ENCODE measurements at regions not wholly inside any gene's neighbourhood (a gene's known extent, or its start where the extent isn't known, plus 50 kb on each side); places are given as distances from the start of the nearest gene placed in this dataset.

DNA sequence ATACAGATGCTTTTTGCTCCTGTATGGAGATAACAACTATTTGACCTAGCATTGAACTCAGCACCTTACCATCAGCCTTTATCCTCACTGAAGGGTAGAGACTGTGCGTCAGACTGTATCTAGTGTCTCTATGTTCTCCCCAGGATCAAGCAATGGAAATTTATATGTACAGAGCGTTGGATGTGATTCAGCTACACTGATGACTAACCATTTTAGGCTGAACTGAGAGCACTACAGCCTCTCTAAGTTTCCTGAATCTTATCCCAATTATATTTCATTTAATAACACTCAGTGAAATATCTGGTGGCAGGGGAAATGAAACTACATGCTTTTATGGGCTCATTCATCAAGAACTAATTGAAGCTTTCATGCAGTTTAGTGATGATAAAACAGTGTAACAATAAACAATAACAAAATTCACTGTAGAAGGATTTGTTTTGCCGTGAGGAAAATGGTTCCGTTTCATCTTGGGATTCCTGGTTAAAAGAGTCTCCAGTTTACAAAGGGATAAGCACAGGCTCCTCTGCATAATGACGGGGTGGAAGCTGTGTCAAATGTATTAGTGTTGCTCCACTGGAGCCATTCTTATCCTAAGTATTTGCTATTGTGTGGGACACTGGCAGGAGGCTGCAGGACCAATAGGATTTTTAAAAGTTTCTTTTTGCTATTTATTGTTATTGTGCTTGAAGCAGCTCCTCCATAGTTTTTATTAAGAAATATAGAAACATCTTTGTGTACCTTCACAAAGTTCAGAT is 567.6 kb upstream of the MMS22L start:
- ATAC-seq (no peak), DNase-seq (ENCODE audit: missing footprints) (no peak)
- intact Hi-C loops (cut with DNase I) = no loop called here

DNA sequence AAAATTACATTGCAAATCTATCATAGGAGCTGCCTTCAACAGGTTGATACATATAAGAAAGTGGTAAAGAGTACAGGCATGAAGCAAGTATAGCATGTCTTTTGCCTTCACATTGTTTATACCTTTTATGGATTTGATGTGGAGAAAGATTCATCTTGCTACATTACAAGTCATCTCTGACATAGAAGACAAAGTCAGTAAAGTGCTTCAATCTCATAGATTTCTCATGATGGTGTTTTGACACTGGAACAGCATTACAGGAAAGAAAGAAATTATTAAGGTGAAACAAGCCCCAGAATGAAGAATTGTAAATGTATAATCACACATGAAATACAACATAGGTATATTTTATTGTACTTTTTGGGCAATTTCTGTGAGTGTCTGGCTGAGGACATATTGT is 580.7 kb upstream of the MMS22L start:
- ATAC-seq (no peak), DNase-seq (ENCODE audit: missing footprints) (no peak)
- intact Hi-C loops (cut with DNase I) = no loop called here

GRCh38 chr6:97864366-97864765 is 581.4 kb upstream of the MMS22L start:
- no peak for ATAC-seq
- no peak for DNase-seq (ENCODE audit: missing footprints)
- intact Hi-C loops (cut with DNase I) = no loop called here

DNA sequence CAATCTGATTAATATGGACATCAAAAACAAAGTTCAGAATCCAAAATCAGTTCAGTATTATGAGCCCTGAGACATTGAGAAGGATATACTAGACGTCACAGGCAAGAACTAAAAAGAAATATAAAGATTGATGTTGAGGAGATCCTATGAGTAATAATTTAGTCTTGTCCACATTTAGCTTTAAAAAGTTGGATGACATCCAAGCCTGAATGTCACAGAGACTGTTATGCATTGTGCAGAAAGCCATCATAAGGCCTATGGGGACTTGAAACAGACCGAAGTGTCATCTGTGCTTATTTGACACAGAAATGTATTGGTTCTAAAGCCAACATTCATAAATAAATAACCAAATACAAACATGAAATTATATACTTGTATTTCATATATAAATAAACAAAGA is 581.8 kb upstream of the MMS22L start:
- intact Hi-C loops (cut with DNase I) = no loop called here
- DNase-seq (ENCODE audit: missing footprints) (no peak), ATAC-seq (no peak)

DNA sequence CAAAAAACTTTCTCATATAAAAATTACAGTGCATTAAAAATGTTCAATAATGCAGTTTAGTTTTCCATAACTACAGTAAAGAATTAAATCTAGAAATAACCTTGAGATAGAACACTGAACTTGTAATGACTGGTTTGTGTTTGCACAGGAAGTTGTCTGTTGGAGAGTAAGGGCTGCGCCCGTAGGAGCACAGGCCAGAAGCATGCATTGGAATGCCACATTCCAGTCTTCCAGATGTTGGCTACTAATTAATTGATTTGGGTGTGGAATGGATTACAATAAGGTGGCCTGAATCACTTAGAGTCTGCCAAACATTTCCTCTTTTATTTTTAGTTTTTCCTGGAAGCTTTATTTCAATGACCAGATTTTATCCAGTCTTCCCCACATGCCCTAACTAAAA is 582.6 kb upstream of the MMS22L start:
- DNase-seq (ENCODE audit: missing footprints) (no peak), ATAC-seq (no peak)
- intact Hi-C loops (cut with DNase I) = no loop called here

DNA sequence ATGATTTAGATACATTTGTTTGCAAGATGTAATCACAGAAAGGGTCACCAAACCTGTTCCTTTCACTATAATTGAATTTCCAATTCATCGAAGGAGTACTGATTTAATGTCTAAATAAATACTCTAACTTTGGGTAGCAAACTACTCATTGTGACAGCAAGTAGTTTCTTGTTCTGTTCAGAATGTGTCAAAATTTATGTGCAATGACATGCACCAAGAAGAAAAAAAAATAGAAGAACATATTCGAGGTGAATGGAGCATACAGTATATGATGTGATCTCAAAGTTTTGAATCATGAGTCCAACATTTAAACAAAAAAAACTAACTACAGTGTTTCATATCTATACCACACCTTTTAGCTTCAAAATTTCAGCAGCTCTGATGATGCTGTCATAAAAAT is 583.6 kb upstream of the MMS22L start:
- DNase-seq (ENCODE audit: missing footprints) = no peak
- ATAC-seq = no peak
- intact Hi-C loops (cut with DNase I) = no loop called here

DNA sequence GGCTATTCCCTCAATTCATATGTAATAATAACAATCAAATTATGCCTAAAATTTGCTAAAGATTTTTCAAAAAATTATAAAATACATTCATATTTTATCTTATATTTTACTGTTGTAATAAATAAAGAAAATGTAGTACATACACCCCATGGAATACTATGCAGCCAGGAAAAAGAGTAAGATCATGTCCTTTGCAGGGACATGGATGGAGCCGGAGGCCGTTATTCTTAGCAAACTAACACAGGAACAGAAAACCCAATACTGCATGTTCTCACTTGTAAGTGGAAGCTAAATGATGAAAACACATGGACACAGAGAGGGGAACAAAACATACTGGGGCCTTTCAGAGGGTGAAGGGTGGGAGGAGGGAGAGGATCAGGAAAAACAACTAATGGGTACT is 584.2 kb upstream of the MMS22L start:
- intact Hi-C loops (cut with DNase I) = no loop called here
- ATAC-seq = no peak
- no peak for DNase-seq (ENCODE audit: missing footprints)

- DNase-seq (ENCODE audit: missing footprints) (no peak), ATAC-seq (no peak)
- intact Hi-C loops (cut with DNase I) = no loop called here
Measured at GRCh38 chr6:97870273-97870672, 587.3 kb upstream of the MMS22L start.

DNA sequence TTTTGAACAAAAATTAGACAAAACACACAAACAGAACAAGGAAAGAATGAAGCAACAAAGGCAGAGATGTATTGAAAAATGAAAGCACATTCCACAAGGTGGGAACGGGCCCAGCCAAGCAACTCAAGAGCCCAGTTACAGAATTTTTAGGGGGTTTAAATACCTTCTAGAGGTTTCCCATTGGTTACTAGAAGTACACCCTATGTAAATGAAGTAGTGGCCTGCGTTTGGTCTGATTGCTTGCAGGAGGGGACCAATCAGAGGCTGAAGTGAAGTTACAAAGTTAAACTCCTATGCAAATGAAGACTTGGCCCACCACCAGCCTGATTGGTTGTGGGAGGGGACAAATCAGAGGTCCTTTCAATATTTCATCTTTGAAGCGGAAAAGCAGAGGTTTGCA is 593.7 kb upstream of the MMS22L start:
- no peak for ATAC-seq
- DNase-seq (ENCODE audit: missing footprints) = no peak
- intact Hi-C loops (cut with DNase I) = no loop called here

- no peak for ATAC-seq
- DNase-seq (ENCODE audit: missing footprints) = no peak
- intact Hi-C loops (cut with DNase I) = no loop called here
Measured at GRCh38 chr6:97882755-97883154, 599.7 kb upstream of the MMS22L start.

GRCh38 chr6:97885325-97885724 is 602.3 kb upstream of the MMS22L start:
- DNase-seq (ENCODE audit: missing footprints) = no peak
- intact Hi-C loops (cut with DNase I) = no loop called here
- ATAC-seq = no peak

DNA sequence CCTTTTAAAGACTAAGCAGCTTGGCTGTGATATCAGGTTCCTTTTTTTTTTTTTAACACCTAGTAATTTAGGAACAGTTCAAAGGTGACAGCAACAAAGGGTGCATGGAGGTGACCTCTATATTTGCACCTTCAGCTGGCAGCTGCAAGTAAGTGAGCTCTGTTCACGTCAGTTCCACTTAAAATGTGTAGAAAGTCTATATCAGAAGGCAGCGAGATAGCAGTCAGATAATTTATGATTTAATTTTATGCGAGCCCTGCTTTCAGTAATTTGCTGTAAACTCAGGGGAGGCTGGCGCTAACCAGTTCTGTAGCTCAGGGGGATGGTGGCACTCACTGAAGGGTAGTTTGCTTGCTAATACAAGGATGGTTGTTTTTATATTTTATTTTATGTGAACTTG is 602.8 kb upstream of the MMS22L start:
- DNase-seq (ENCODE audit: missing footprints) (no peak), ATAC-seq (no peak)
- intact Hi-C loops (cut with DNase I) = no loop called here

DNA sequence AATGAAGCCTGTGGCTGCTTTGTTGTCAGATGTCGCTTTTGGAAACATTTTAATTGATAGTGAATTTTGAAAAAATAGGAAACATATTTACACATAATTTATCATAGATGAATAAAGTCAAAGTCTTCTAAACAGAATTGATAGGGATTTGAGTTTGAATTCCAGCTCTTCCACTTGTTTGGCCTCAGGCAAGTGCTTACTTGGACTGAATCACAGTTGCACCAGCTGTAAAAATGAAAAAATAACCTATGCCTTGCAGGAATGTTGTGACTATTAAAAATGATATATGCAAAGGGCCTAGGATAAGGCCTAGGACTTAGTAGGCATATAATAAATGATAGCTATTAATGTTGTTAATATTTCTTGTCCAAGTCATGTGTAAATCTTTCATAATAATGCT is 618.5 kb upstream of the MMS22L start:
- intact Hi-C loops (cut with DNase I) = no loop called here
- ATAC-seq = no peak

GRCh38 chr6:97909380-97909779 is 626.4 kb upstream of the MMS22L start:
- ATAC-seq = no peak
- intact Hi-C loops (cut with DNase I) = no loop called here

More for the DNA sequence above, 618.5 kb upstream of the MMS22L start:
- no peak for DNase-seq (ENCODE audit: missing footprints)

GRCh38 chr6:97913721-97914120 is 630.7 kb upstream of the MMS22L start:
- intact Hi-C loops (cut with DNase I) = no loop called here
- no peak for DNase-seq (ENCODE audit: missing footprints)
- ATAC-seq = no peak

More at GRCh38 chr6:97909380-97909779, 626.4 kb upstream of the MMS22L start:
- DNase-seq (ENCODE audit: missing footprints) = no peak

DNA sequence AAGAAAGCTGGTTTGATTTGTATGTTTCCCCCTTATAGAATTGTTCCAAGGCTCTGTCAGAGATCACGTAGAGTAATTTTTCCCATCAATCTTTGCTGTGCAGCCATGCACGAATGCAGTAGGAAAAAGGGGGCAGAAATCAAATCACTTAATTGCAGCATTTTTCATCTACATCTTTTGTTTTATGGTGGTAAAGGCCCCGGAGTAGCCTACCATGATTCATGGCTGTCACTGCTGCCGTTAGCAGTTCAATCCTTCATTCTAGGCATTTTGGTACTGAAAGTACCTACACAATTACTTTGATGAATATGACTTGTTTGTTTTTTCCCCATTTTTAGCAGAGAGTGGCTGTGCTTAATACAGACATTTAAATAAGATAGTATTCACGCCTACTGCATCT is 631.9 kb upstream of the MMS22L start:
- DNase-seq (ENCODE audit: missing footprints) = no peak
- intact Hi-C loops (cut with DNase I) = no loop called here
- ATAC-seq = no peak

DNA sequence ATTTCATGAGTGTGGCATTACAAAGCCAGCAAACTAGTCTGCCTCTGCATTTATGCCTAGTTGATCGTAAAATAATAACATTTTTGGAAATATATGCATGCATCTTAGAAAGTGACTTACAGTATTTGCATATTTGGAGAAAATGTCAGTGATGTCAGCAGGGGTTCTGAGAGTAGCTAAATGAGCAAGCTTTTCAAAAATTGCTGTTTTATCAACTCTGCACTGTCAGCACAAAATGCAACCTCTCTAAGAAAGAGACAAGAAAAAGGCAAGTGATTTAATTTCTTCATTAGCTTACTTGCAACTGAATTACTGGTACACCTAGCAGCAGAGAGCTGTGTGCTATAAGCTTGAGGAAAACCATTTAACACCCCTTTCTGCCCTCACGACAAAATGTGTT is 632.5 kb upstream of the MMS22L start:
- intact Hi-C loops (cut with DNase I) = no loop called here
- no peak for DNase-seq (ENCODE audit: missing footprints)
- ATAC-seq = no peak

- intact Hi-C loops (cut with DNase I) = no loop called here
- DNase-seq (ENCODE audit: missing footprints) (no peak), ATAC-seq (no peak)
Measured at GRCh38 chr6:97917369-97917768, 634.4 kb upstream of the MMS22L start.

- DNase-seq (ENCODE audit: missing footprints) (no peak), ATAC-seq (no peak)
- intact Hi-C loops (cut with DNase I) = no loop called here
Measured at GRCh38 chr6:97919046-97919445, 636.0 kb upstream of the MMS22L start.

- intact Hi-C loops (cut with DNase I) = no loop called here
- ATAC-seq (no peak), DNase-seq (ENCODE audit: missing footprints) (no peak)
Measured at GRCh38 chr6:97919631-97920030, 636.6 kb upstream of the MMS22L start.

- DNase-seq (ENCODE audit: missing footprints) (no peak), ATAC-seq (no peak)
- intact Hi-C loops (cut with DNase I) = no loop called here
Measured at GRCh38 chr6:97923249-97923648, 640.2 kb upstream of the MMS22L start.
